Activated B cell treated with CpG ODN at 0.5 μM for 24 hours (primary cell): ENCODE measurements at regions not wholly inside any gene's neighbourhood (a gene's known extent, or its start where the extent isn't known, plus 50 kb on each side); places are given as distances from the start of the nearest gene placed in this dataset.

Experiments
- ATAC-seq: fragments of 200-7000 bp; cut with Tn5 transposase; one replicate; pipeline ENCODE4 v1.10.0; 2021; ENCODE audit warnings: low read depth, mild to moderate bottlenecking, moderate library complexity
- CTCF ChIA-PET: fragments of 350-600 bp; sonication (Branson Sonifier 250); formaldehyde crosslinking; loops from one replicate; lab custom pipeline; 2021; ENCODE audit warnings: antibody characterized with exemption; lab: Charles Lee
- POLR2A ChIA-PET: fragments of 350-600 bp; sonication (Branson Sonifier 250); formaldehyde crosslinking; loops from one replicate; lab custom pipeline; 2021; ENCODE audit warnings: antibody characterized with exemption; lab: Charles Lee
- DNase-seq: peaks from one replicate; pipeline ENCODE4 v3.0.0; 2022
- H3K27ac Mint-ChIP-seq: one replicate; pipeline ENCODE4 v1.8.0; 2020; ENCODE audit warnings: mixed read lengths
- H3K27me3 Mint-ChIP-seq: one replicate; pipeline ENCODE4 v1.8.0; 2021; ENCODE audit warnings: mixed read lengths
- H3K36me3 Mint-ChIP-seq: one replicate; pipeline ENCODE4 v1.8.0; 2021; ENCODE audit warnings: low read depth, mixed read lengths
- H3K4me1 Mint-ChIP-seq: one replicate; pipeline ENCODE4 v1.8.0; 2021; ENCODE audit warnings: mixed read lengths
- H3K4me3 Mint-ChIP-seq: one replicate; pipeline ENCODE4 v1.8.0; 2020; ENCODE audit warnings: mild to moderate bottlenecking, mixed read lengths
- H3K9me3 Mint-ChIP-seq: one replicate; pipeline ENCODE4 v1.8.0; 2020; ENCODE audit warnings: mixed read lengths
- CTCF ChIP-seq: fragments of 200-600 bp; IDR thresholded peaks from one replicate; pipeline ENCODE4 v1.8.0; 2022; ENCODE audit warnings: antibody characterized with exemption, mild to moderate bottlenecking
- intact Hi-C: fragments of 100-400 bp; cut with micrococcal nuclease; formaldehyde crosslinking; loops from one replicate; pipeline ENCODE4 v1.15.1; 2024

GRCh38 chr6:146865756-146866379, 267.1 kb downstream of the ADGB start:
- ChIA-PET POLR2A (no interaction called here), CTCF (no interaction called here)
- Mint-ChIP-seq H3K36me3 (no peaks in the 10 kb centered on the region), H3K4me3 (no peak overlapping the region), H3K4me1 (peaks cover 3% of the 10 kb centered on the region), H3K27me3 (no peaks in the 10 kb centered on the region), H3K9me3 (no peaks in the 10 kb centered on the region), H3K27ac (no peak overlapping the region)
- intact Hi-C loops, result no loop called here
- ATAC-seq (no peak), DNase-seq (no peak)
- no peak for TF ChIP-seq CTCF

GRCh38 chr6:146866731-146867414, 268.1 kb downstream of the ADGB start:
- H3K9me3 Mint-ChIP-seq, result no peaks in the 10 kb centered on the region
- no peak for ATAC-seq
- peaks cover 5% of the 10 kb centered on the region for H3K4me1 Mint-ChIP-seq
- H3K4me3 Mint-ChIP-seq, result no peak overlapping the region
- ChIA-PET POLR2A (no interaction called here), CTCF (no interaction called here)
- intact Hi-C loops, result no loop called here
- no peaks in the 10 kb centered on the region for H3K36me3 Mint-ChIP-seq
- H3K27me3 Mint-ChIP-seq, result no peaks in the 10 kb centered on the region
- DNase-seq, result no peak
- TF ChIP-seq CTCF, result no peak
- no peak overlapping the region for H3K27ac Mint-ChIP-seq

DNA sequence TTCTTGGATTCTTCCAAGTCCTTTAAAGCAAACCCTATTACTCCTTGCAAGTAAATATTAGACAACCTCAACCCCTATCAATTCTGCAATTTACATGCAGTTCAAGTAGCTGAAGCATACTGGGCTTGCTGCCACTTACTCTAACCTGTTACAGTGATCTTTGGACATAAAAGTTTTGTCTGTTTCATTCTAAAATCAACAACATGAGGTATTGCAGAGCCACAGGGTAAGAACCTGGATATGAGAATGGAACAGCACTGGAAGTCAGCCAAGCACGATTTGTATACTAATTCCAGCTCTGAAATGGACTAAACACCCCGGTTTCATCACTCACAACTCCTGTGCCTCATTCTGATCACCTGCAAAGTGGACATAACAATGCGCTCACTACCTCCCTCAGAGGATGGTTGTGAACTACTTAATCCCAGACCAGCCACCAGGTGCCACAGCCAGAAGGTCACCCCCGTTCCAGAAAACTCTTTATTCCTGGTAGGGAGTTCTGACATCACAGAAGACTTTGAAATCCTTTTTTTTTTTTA, 270.0 kb downstream of the ADGB start:
- Mint-ChIP-seq H3K9me3 (no peaks in the 10 kb centered on the region), H3K27me3 (no peaks in the 10 kb centered on the region), H3K4me3 (no peak overlapping the region), H3K27ac (no peak overlapping the region), H3K36me3 (no peaks in the 10 kb centered on the region), H3K4me1 (peaks cover 5% of the 10 kb centered on the region)
- POLR2A ChIA-PET, result no interaction called here
- CTCF ChIA-PET, result no interaction called here
- DNase-seq, result no peak
- intact Hi-C loops, result no loop called here
- no peak for ATAC-seq
- no peak for TF ChIP-seq CTCF

DNA sequence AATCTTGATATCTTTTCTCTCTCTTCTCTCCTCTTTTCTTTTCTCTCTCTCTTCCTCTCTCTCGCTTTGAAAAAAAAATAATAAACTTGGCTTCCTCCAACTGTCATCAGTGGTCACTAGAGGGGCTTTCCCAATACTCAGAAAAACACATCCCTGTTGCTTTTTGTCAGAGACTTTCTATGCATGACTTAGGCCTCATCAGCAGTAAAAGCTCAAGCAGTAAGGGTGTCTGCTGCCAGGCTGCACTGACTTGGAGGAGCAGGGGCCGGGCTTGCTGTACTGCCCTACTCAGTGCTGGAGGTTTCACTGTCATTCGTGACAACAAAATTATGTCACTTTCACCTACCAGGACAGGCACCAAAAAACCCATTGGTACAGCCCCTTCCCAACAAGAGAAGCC, 272.0 kb downstream of the ADGB start:
- Mint-ChIP-seq H3K4me3 (no peak overlapping the region), H3K9me3 (no peaks in the 10 kb centered on the region), H3K36me3 (no peaks in the 10 kb centered on the region), H3K27me3 (no peaks in the 10 kb centered on the region), H3K27ac (no peak overlapping the region), H3K4me1 (peaks cover 5% of the 10 kb centered on the region)
- ATAC-seq, result peak; percentile 28
- intact Hi-C loops, result no loop called here
- POLR2A ChIA-PET, result no interaction called here
- no peak for DNase-seq
- CTCF ChIA-PET, result no interaction called here
- no peak for TF ChIP-seq CTCF

- ChIA-PET CTCF (no interaction called here), POLR2A (no interaction called here)
- Mint-ChIP-seq H3K4me3 (no peak overlapping the region), H3K36me3 (no peaks in the 10 kb centered on the region), H3K9me3 (no peaks in the 10 kb centered on the region), H3K4me1 (peaks cover 14% of the 10 kb centered on the region), H3K27ac (no peak overlapping the region), H3K27me3 (no peaks in the 10 kb centered on the region)
- ATAC-seq (no peak), DNase-seq (no peak)
- intact Hi-C loops, result no loop called here
- TF ChIP-seq CTCF, result no peak
Observed at GRCh38 chr6:146871611-146872425, 273.0 kb downstream of the ADGB start.
